Thyroid gland (tissue), 4 donors: ENCODE measurements at regions not wholly inside any gene's neighbourhood (a gene's known extent, or its start where the extent isn't known, plus 50 kb on each side); places are given as distances from the start of the nearest gene placed in this dataset.

Source experiments
- DNase-seq, 2 donors: peaks; one replicate each; pipeline ENCODE4 v3.0.0-alpha.2; 2019
- H3K27ac ChIP-seq, 3 donors: fragments of 200-600 bp; sonication (generic); 1 replicate in 2 of 3; 2 replicates in 1 of 3; pipeline ENCODE4 v1.5.1; 2016 to 2019; ENCODE audit warnings: mild to moderate bottlenecking in 1 of 3, moderate library complexity in 1 of 3
- H3K27me3 ChIP-seq: fragments of 200-600 bp; sonication (generic); one replicate; pipeline ENCODE4 v1.5.1; 2019
- H3K36me3 ChIP-seq, 2 donors: fragments of 200-600 bp; sonication (generic); one replicate each; pipeline ENCODE4 v1.5.1; 2016 to 2019
- H3K4me1 ChIP-seq, 2 donors: fragments of 200-600 bp; sonication (generic); one replicate each; pipeline ENCODE4 v1.5.1; 2017 to 2019
- H3K4me3 ChIP-seq, 3 donors: fragments of 200-600 bp; sonication (generic); replicated peaks in 1 of 3; 1 replicate in 2 of 3; 2 replicates in 1 of 3; pipeline ENCODE4 v1.5.1; 2016; ENCODE audit warnings: mild to moderate bottlenecking in 1 of 3
- H3K9me3 ChIP-seq: fragments of 200-600 bp; sonication (generic); one replicate; pipeline ENCODE4 v1.5.1; 2017
- POLR2A ChIP-seq, 2 donors: fragments of 450-650 bp; IDR thresholded peaks; one replicate each; pipeline ENCODE4 v1.6.1; 2017; ENCODE audit warnings: antibody characterized with exemption in 2 of 2, mild to moderate bottlenecking in 2 of 2, moderate library complexity in 1 of 2
- WGBS, 2 donors: methylation state at CpG; one replicate each; pipeline ENCODE4 v1.1.5; 2017; 5-methylcytosine and 5-hydroxymethylcytosine counted together
- intact Hi-C: fragments of 100-400 bp; cut with DNase I; formaldehyde crosslinking; loops from one replicate; pipeline ENCODE4 v1.15.1; 2023
- TF ChIP-seq, protein P1 (sequence below), 6 experiments: fragments of 200-600 bp in 3 of 6; fragments of 450-650 bp in 3 of 6; sonication (generic) in 3 of 6; IDR thresholded peaks; one replicate each; pipeline ENCODE4 v1.5.1; 2016 to 2019; ENCODE audit warnings: antibody characterized with exemption in 6 of 6, mild to moderate bottlenecking in 2 of 6, inconsistent platforms in 1 of 6, moderate library complexity in 1 of 6

DNA sequence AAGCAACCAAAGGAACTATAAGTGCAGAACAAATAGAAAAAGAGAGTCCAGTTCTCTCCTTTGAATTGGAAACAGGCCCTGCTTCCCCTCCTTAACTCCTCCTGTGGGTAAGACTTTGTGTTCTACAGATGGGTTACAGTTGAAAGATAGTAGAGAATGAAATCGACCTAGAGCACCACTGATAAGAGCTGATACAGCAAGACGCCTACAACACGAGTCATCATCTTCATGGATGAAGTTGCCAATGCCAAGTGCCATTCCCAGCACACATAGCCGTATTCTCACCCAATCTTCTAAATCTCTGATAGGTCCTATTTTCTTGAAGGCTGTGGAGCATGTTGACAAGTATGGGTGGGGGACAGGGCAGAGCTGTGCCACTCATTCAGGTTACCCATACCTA, 99.8 kb upstream of the CAMK1G start:
- Histone ChIP-seq H3K36me3 (no peaks in the 10 kb centered on the region), H3K9me3 (no peaks in the 10 kb centered on the region)
- 89 to 93% methylated on average over 4 of the region's 4 CpGs for WGBS, 2 donors

DNA sequence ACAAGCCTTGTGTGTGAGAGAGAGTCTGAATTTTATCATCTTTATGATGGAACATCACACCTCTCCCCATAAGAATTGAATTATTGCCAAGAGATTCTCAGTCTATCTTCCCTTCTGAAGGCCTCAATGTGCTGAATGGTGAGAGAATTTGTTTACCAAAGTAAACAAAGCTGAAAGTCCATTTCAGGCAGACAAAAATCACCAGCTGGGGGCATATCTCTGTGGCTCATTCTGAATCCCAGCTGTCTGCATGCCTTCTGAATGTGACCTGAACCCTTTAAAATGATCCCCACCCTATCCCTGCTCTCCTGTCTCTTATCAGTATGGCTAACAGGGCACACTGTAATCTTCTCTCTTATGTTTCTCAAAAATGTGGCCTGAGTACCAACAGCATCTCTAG, 99.1 kb upstream of the CAMK1G start:
- intact Hi-C loops = no loop called here
- no peak overlapping the region for H3K27ac ChIP-seq
- no peak for DNase-seq
- H3K36me3 ChIP-seq = no peaks in the 10 kb centered on the region
- TF ChIP-seq, protein P1, sequence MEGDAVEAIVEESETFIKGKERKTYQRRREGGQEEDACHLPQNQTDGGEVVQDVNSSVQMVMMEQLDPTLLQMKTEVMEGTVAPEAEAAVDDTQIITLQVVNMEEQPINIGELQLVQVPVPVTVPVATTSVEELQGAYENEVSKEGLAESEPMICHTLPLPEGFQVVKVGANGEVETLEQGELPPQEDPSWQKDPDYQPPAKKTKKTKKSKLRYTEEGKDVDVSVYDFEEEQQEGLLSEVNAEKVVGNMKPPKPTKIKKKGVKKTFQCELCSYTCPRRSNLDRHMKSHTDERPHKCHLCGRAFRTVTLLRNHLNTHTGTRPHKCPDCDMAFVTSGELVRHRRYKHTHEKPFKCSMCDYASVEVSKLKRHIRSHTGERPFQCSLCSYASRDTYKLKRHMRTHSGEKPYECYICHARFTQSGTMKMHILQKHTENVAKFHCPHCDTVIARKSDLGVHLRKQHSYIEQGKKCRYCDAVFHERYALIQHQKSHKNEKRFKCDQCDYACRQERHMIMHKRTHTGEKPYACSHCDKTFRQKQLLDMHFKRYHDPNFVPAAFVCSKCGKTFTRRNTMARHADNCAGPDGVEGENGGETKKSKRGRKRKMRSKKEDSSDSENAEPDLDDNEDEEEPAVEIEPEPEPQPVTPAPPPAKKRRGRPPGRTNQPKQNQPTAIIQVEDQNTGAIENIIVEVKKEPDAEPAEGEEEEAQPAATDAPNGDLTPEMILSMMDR (IDR thresholded peaks at IDR 0.05) = no peak
- no peak for TF ChIP-seq POLR2A (IDR thresholded peaks at IDR 0.05)
- no peaks in the 10 kb centered on the region for H3K27me3 ChIP-seq
- no peak overlapping the region for H3K4me3 ChIP-seq
- H3K9me3 ChIP-seq = no peaks in the 10 kb centered on the region
- no peaks in the 10 kb centered on the region for H3K4me1 ChIP-seq

More for the DNA sequence above, 99.8 kb upstream of the CAMK1G start:
- intact Hi-C loops = no loop called here
- no peaks in the 10 kb centered on the region for H3K4me1 ChIP-seq
- H3K27ac ChIP-seq = no peak overlapping the region
- H3K27me3 ChIP-seq = no peaks in the 10 kb centered on the region
- TF ChIP-seq, protein P1 (IDR thresholded peaks at IDR 0.05) = no peak
- TF ChIP-seq POLR2A (IDR thresholded peaks at IDR 0.05) = no peak
- no peak for DNase-seq
- no peak overlapping the region for H3K4me3 ChIP-seq

DNA sequence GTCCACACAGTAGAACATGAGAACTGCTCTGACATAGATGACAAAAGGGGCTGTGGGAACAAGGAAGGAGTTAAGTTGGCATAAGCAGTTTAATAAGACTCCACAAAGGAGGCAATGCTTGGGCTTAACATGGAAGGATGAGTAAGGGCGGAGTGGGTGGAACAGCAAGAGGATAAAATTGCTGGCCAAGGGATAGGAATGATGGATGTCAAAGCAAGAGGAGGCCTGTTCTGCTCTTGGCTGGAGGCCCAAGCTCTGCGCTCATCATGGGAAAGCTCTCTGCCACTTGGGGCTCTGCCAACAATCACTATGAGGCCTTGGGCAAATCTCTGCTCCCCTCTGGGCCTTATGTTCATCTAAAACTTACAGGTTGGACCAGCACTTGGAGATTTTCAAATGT, 98.3 kb upstream of the CAMK1G start:
- DNase-seq = peak; percentile 68 to 70
- 69 to 72% methylated on average over 2 of the region's 2 CpGs for WGBS, 2 donors
- no peaks in the 10 kb centered on the region for H3K27me3 ChIP-seq
- H3K9me3 ChIP-seq = no peaks in the 10 kb centered on the region
- no peak for TF ChIP-seq POLR2A (IDR thresholded peaks at IDR 0.05)
- TF ChIP-seq, protein P1 (IDR thresholded peaks at IDR 0.05) = no peak
- intact Hi-C loops = no loop called here
- no peaks in the 10 kb centered on the region for H3K4me1 ChIP-seq
- H3K36me3 ChIP-seq = no peaks in the 10 kb centered on the region
- H3K27ac ChIP-seq = no peak overlapping the region
- no peak overlapping the region for H3K4me3 ChIP-seq

DNA sequence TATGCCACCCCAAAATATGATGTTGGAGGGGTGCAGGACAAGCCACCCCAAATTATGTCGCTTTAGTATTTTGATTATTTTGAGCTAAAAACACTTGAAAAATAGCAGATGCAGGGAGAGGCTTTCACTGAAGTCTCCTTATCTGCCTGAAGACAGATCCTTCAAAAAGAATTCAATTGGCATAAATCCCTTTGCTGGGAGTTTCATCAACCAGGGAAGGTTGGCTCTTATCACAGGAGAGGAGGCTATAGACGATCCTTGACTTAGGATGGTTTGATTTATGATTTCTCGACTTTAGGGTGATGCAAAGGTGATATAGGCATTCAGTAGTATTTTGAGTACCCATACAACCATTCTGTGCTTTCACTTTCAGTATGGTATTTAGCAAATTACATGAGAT, 97.8 kb upstream of the CAMK1G start:
- WGBS, 2 donors = 76 to 82% methylated on average over 3 of the region's 3 CpGs
- H3K27me3 ChIP-seq = no peaks in the 10 kb centered on the region
- no peak overlapping the region for H3K4me3 ChIP-seq
- DNase-seq = no peak
- no peaks in the 10 kb centered on the region for H3K4me1 ChIP-seq
- H3K36me3 ChIP-seq = no peaks in the 10 kb centered on the region
- TF ChIP-seq POLR2A (IDR thresholded peaks at IDR 0.05) = no peak
- TF ChIP-seq, protein P1 (IDR thresholded peaks at IDR 0.05) = no peak
- H3K27ac ChIP-seq = no peak overlapping the region
- intact Hi-C loops = no loop called here
- no peaks in the 10 kb centered on the region for H3K9me3 ChIP-seq

DNA sequence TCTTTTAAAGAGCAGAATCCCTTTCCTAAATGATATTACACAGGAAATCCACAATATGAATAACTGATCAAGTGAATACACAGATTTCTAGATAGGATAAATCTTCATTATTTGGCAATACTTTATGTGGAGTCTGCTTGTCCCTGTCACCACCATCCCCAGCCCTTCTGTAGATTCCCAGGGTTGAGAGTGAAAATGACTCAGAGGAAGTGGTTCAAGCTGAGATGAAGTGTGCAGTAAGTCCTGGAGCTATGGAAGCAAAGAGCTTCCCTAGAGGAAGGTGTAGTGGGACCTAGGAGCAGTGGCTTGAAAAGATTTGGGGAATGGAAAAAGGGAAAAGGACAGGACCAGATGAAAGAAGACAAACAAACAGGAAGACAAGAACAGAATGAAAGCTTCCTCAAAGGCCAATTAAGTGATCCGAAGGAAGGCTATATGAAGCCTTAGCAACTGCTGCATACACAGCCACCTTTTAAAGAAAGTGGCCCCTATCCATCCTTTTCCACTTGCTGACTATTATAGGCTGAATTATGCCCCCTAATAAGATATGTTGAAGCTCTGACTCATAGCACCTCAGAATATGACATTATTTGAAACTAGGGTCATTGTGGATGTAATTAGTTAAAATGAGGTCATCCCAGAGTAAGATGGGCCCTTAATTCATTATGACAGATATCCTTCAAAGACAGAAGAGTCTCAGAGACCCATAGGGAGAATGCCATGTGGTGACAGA, 96.5 kb upstream of the CAMK1G start:
- Histone ChIP-seq H3K36me3 (no peaks in the 10 kb centered on the region), H3K27ac (no peak overlapping the region), H3K4me3 (no peak overlapping the region), H3K9me3 (no peaks in the 10 kb centered on the region), H3K4me1 (no peaks in the 10 kb centered on the region), H3K27me3 (no peaks in the 10 kb centered on the region)
- TF ChIP-seq, protein P1 (IDR thresholded peaks at IDR 0.05) = no peak
- TF ChIP-seq POLR2A (IDR thresholded peaks at IDR 0.05) = no peak
- intact Hi-C loops = no loop called here
- no peak for DNase-seq
- WGBS, 2 donors = 92 to 96% methylated on average over 1 of the region's 1 CpG
